Upper lobe of left lung (tissue), 6 donors: ENCODE measurements at regions not wholly inside any gene's neighbourhood (a gene's known extent, or its start where the extent isn't known, plus 50 kb on each side); places are given as distances from the start of the nearest gene placed in this dataset.

Source experiments
- ATAC-seq, 2 donors: fragments of 200-7000 bp; cut with Tn5 transposase; one replicate each; pipeline ENCODE4 v1.9.1; 2022; ENCODE audit warnings: mild to moderate bottlenecking in 2 of 2, moderate library complexity in 2 of 2; ENCODE audit not compliant: low FRiP score in 2 of 2
- DNase-seq, 2 donors: peaks; one replicate each; pipeline ENCODE4 v3.0.0-alpha.2; 2019 to 2020
- H3K27ac ChIP-seq, 4 donors: fragments of 200-600 bp; sonication (generic); one replicate each; pipeline ENCODE4 v1.5.1; 2016 to 2019
- H3K27me3 ChIP-seq, 4 donors: fragments of 200-600 bp; sonication (generic); one replicate each; pipeline ENCODE4 v1.5.1; 2017 to 2019
- H3K36me3 ChIP-seq, 4 donors: fragments of 200-600 bp; sonication (generic); one replicate each; pipeline ENCODE4 v1.5.1; 2016 to 2019
- H3K4me1 ChIP-seq, 4 donors: fragments of 200-600 bp; sonication (generic); one replicate each; pipeline ENCODE4 v1.5.1; 2018 to 2019
- H3K4me3 ChIP-seq, 4 donors: fragments of 200-600 bp; sonication (generic); one replicate each; pipeline ENCODE4 v1.5.1; 2017 to 2019; ENCODE audit warnings: mild to moderate bottlenecking in 2 of 4, moderate library complexity in 1 of 4
- H3K9me3 ChIP-seq, 4 donors: fragments of 200-600 bp; sonication (generic); one replicate each; pipeline ENCODE4 v1.5.1; 2018 to 2019
- EP300 ChIP-seq, 4 donors: sonication (generic); formaldehyde crosslinking; IDR thresholded peaks; one replicate each; pipeline ENCODE4 v1.5.1; 2017; ENCODE audit warnings: antibody characterized with exemption in 4 of 4, control low read depth in 2 of 4
- POLR2A ChIP-seq, 4 donors: fragments of 450-650 bp; IDR thresholded peaks; one replicate each; pipeline ENCODE4 v1.5.1; 2016 to 2017; ENCODE audit warnings: antibody characterized with exemption in 4 of 4, mild to moderate bottlenecking in 2 of 4
- POLR2AphosphoS5 ChIP-seq, 2 donors: sonication (generic); formaldehyde crosslinking; IDR thresholded peaks; one replicate each; pipeline ENCODE4 v1.5.1; 2017; ENCODE audit warnings: antibody characterized with exemption in 2 of 2
- WGBS, 2 donors: methylation state at CpG; one replicate each; pipeline ENCODE4 v1.1.5; 2017 to 2018; 5-methylcytosine and 5-hydroxymethylcytosine counted together
- TF ChIP-seq, protein P1 (sequence below), 6 experiments: fragments of 450-650 bp in 4 of 6; fragments of 200-600 bp in 2 of 6; sonication (generic) in 2 of 6; IDR thresholded peaks; one replicate each; pipeline ENCODE4 v1.5.1; 2016 to 2019; ENCODE audit warnings: antibody characterized with exemption in 6 of 6
- donor health status: DM: no; HTN: no; CAD: no; lungs with moderate emphysema.
- donor health status: DM: no; HTN: yes; CAD: no; lungs with severe emphysema.

DNA sequence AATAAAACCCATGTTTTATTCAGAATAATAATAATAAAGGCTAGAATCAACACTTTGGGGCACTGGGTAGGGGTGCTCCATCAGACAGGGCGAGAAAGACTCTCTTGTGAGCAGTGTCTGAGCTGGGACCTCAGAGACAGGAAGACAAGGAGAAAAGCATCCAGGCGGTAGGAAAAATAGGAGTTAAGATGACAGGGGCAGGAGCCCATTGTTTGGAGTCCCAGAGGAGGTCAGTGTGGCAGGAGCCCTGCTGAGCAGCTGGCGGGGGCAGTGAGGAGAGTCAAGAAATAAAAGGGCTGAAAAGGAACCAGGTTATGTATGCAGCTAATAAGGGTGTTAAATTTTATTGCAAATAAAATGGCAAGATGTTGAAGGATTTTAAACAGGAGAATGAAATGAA, 457.4 kb downstream of the FBXO15 start:
- peaks cover 0 to 8% (median 0%) of the 10 kb centered on the region in 4 donors for H3K4me1 ChIP-seq
- no peak for DNase-seq
- ATAC-seq: no peak
- no peaks in the 10 kb centered on the region for H3K9me3 ChIP-seq
- no peak overlapping the region for H3K4me3 ChIP-seq
- H3K27me3 ChIP-seq: no peaks in the 10 kb centered on the region
- TF ChIP-seq, protein P1, sequence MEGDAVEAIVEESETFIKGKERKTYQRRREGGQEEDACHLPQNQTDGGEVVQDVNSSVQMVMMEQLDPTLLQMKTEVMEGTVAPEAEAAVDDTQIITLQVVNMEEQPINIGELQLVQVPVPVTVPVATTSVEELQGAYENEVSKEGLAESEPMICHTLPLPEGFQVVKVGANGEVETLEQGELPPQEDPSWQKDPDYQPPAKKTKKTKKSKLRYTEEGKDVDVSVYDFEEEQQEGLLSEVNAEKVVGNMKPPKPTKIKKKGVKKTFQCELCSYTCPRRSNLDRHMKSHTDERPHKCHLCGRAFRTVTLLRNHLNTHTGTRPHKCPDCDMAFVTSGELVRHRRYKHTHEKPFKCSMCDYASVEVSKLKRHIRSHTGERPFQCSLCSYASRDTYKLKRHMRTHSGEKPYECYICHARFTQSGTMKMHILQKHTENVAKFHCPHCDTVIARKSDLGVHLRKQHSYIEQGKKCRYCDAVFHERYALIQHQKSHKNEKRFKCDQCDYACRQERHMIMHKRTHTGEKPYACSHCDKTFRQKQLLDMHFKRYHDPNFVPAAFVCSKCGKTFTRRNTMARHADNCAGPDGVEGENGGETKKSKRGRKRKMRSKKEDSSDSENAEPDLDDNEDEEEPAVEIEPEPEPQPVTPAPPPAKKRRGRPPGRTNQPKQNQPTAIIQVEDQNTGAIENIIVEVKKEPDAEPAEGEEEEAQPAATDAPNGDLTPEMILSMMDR (IDR thresholded peaks at IDR 0.05): no peak
- no peak for TF ChIP-seq POLR2A (IDR thresholded peaks at IDR 0.05)
- TF ChIP-seq EP300 (IDR thresholded peaks at IDR 0.05): no peak
- no peak for TF ChIP-seq POLR2AphosphoS5 (IDR thresholded peaks at IDR 0.05)
- H3K36me3 ChIP-seq: no peaks in the 10 kb centered on the region
- WGBS, 2 donors: 50 to 54% methylated on average over 3 of the region's 3 CpGs
- no peak overlapping the region for H3K27ac ChIP-seq

GRCh38 chr18:73688851-73689711, 458.6 kb downstream of the FBXO15 start:
- H3K4me1 ChIP-seq: peaks cover 0 to 8% (median 0%) of the 10 kb centered on the region in 4 donors
- no peak overlapping the region for H3K4me3 ChIP-seq
- 48 to 58% methylated on average over 8 to 9 of the region's 9 CpGs for WGBS, 2 donors
- no peak for DNase-seq
- no peaks in the 10 kb centered on the region for H3K27me3 ChIP-seq
- H3K36me3 ChIP-seq: no peaks in the 10 kb centered on the region
- H3K9me3 ChIP-seq: no peaks in the 10 kb centered on the region
- no peak for ATAC-seq
- H3K27ac ChIP-seq: no peak overlapping the region
- TF ChIP-seq EP300 (IDR thresholded peaks at IDR 0.05): no peak
- no peak for TF ChIP-seq POLR2A (IDR thresholded peaks at IDR 0.05)
- TF ChIP-seq, protein P1 (IDR thresholded peaks at IDR 0.05): no peak
- TF ChIP-seq POLR2AphosphoS5 (IDR thresholded peaks at IDR 0.05): no peak

DNA sequence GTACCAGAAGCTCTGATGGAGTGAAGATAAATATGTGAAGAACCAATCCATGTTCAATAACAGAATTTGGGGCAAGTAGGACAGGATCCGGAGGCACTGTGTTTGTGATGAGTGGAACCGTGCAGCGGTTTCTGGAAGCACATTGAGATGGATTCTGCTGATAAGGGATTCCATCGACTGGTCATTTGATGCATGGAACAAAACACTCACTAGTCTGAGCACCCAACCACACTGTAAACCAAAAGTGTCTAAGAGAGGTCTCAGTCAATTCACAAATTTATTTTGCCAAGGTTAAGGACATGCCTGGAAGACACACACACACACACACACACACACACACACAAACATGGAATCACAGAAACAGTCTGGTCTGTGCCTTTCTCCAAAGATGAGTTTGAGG, 459.5 kb downstream of the FBXO15 start:
- Histone ChIP-seq H3K27ac (no peak overlapping the region), H3K4me3 (no peak overlapping the region), H3K4me1 (peaks cover 0 to 8% (median 0%) of the 10 kb centered on the region in 4 donors), H3K27me3 (no peaks in the 10 kb centered on the region), H3K36me3 (no peaks in the 10 kb centered on the region), H3K9me3 (no peaks in the 10 kb centered on the region)
- no peak for TF ChIP-seq POLR2AphosphoS5 (IDR thresholded peaks at IDR 0.05)
- DNase-seq (no peak), ATAC-seq (no peak)
- WGBS, 2 donors: 82 to 83% methylated on average over 4 of the region's 4 CpGs

GRCh38 chr18:73684647-73685046, 463.0 kb downstream of the FBXO15 start:
- no peaks in the 10 kb centered on the region for H3K9me3 ChIP-seq
- H3K4me3 ChIP-seq: no peak overlapping the region
- no peak for TF ChIP-seq POLR2A (IDR thresholded peaks at IDR 0.05)
- no peak for ATAC-seq
- H3K27me3 ChIP-seq: no peaks in the 10 kb centered on the region
- H3K27ac ChIP-seq: no peak overlapping the region
- H3K36me3 ChIP-seq: no peaks in the 10 kb centered on the region
- peaks cover 0 to 6% (median 0%) of the 10 kb centered on the region in 4 donors for H3K4me1 ChIP-seq
- DNase-seq: no peak

DNA sequence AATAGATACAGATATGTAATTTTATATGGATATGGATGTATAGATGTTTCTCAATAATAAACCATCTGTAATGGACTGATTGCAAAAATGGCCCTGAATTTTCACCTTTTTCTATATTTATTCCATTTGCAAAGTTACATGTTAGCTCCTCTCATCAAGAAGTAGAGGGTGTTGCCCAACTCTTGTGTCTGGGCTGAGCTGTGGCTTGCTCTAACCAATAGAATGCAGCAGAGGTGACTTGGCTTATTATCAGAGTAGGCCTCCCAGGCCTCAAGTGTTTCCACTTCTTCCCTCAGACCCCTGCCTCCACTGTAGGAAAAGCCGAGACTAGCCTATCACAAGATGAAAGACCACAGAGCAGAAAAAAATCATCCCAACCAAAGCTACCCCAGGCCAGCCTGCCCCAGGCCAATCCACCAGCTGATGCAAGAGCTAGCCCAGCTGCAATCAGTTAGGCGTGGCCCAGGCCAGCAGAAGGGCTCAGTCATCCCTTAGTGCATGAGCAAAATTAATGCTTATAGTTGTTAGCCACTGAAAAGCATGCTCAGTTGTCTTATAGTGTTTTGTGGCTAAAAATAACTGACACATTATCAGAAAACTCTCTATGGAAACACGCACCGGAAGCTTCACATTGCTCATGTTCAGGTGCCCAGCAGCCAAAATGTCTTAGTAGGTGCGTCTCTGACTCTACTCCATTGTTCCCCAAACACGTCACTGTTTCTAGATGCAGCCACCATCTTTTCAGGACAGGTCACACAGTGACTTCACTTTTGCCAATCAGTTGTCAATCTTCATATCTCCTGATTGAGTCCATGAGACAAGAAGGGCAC, 464.0 kb downstream of the FBXO15 start:
- TF ChIP-seq, protein P1 (IDR thresholded peaks at IDR 0.05): no peak
- WGBS, 2 donors: 87 to 95% methylated on average over 6 of the region's 6 CpGs
- no peak overlapping the region for H3K27ac ChIP-seq
- DNase-seq (no peak), ATAC-seq (no peak)
- no peaks in the 10 kb centered on the region for H3K4me1 ChIP-seq
- H3K36me3 ChIP-seq: no peaks in the 10 kb centered on the region
- no peaks in the 10 kb centered on the region for H3K9me3 ChIP-seq
- H3K4me3 ChIP-seq: no peak overlapping the region
- no peaks in the 10 kb centered on the region for H3K27me3 ChIP-seq
